ENCODE measurements at regions not wholly inside any gene's neighbourhood (a gene's known extent, or its start where the extent isn't known, plus 50 kb on each side); places are given as distances from the start of the nearest gene placed in this dataset.

GRCh38 chr14:105616802-105617192 lies 90.4 kb downstream of the TMEM121 start:
- no peak overlapping the region for H3K23ac ChIP-seq (ENCODE audit: insufficient read length)
- FAIRE-seq (no peak), DNase-seq (ENCODE audit: low read depth in 1 of 2, low spot score in 2 of 2) (no peak)
- no peak overlapping the region for H2BK120ac ChIP-seq (replicated peaks; ENCODE audit: low read depth, low read length)
- peaks cover 0 to 2% (median 0%) of the 10 kb centered on the region in 4 experiments; a peak in 1 of 7 replicates for H3K27me3 ChIP-seq (replicated peaks in 1 of 4; ENCODE audit: control insufficient read depth in 3 of 4, extremely low read depth in 1 of 4, insufficient read depth in 3 of 4, low read length in 3 of 4)
- peak overlapping the region in 1 of 4 experiments; percentile 0; a peak in 1 of 8 replicates for H3K4me3 ChIP-seq (ENCODE audit: extremely low read depth in 1 of 4, insufficient read depth in 2 of 4, low read depth in 3 of 4, low read length in 4 of 4)
- no peaks in the 10 kb centered on the region for H3K79me1 ChIP-seq (ENCODE audit: low read depth, low read length)
- no peak overlapping the region for H3K9ac ChIP-seq (replicated peaks in 1 of 4; ENCODE audit: extremely low read depth in 1 of 4, low read depth in 3 of 4, low read length in 3 of 4)
- no peak overlapping the region for H4K5ac ChIP-seq (ENCODE audit: insufficient read length, low read depth, low read length)
- ChIA-PET POLR2A (ENCODE audit: partially characterized antibody) (no interaction called here), CTCF (ENCODE audit: partially characterized antibody) (no interaction called here)
- H3K79me2 ChIP-seq (ENCODE audit: control insufficient read depth in 1 of 2, insufficient read depth in 2 of 2, low read length in 2 of 2): no peaks in the 10 kb centered on the region
- H3K36me3 ChIP-seq (ENCODE audit: control insufficient read depth in 2 of 4, insufficient read depth in 4 of 4, low read length in 3 of 4): no peaks in the 10 kb centered on the region; a peak in 1 of 8 replicates
- no peak overlapping the region for H3K4ac ChIP-seq (replicated peaks; ENCODE audit: insufficient read length, low read depth, low read length)
- H3K18ac ChIP-seq (ENCODE audit: extremely low read depth, low read length): no peak overlapping the region
- no peak overlapping the region for H2BK20ac ChIP-seq (ENCODE audit: low read length)
- H3K56ac ChIP-seq (replicated peaks; ENCODE audit: insufficient read length, low read depth, low read length): no peak overlapping the region
- no peak overlapping the region for H2BK15ac ChIP-seq (ENCODE audit: low read length)
- no peak overlapping the region for H3K4me2 ChIP-seq (ENCODE audit: insufficient read depth in 1 of 2, low read depth in 2 of 2, low read length in 2 of 2)
- 54% methylated on average over 8 of the region's 8 CpGs; no CpG with 5 or more reads in 1 of the 2 experiments for WGBS, 2 experiments (ENCODE audit: extremely low coverage in 1 of 2, insufficient coverage in 1 of 2, insufficient read length in 1 of 2, insufficient replicate concordance in 2 of 2, low coverage in 1 of 2, low lambda C conversion rate in 2 of 2, missing lambda C conversion rate in 1 of 2)
- H2AK5ac ChIP-seq (ENCODE audit: low read depth, low read length): no peak overlapping the region
- no peak overlapping the region for H3K14ac ChIP-seq (ENCODE audit: insufficient read length)
- H3K27ac ChIP-seq (ENCODE audit: low read depth, low read length): no peak overlapping the region
- no peak overlapping the region for H2AFZ ChIP-seq (ENCODE audit: low read length)
- peaks cover 4% of the 10 kb centered on the region; the same call in 1 of the 2 replicates for H3K23me2 ChIP-seq (ENCODE audit: low read depth, low read length)
- H3K9me3 ChIP-seq (ENCODE audit: insufficient read depth in 2 of 2, low read depth in 1 of 2, low read length in 1 of 2): peaks cover 29 to 59% of the 10 kb centered on the region in 2 experiments
- no peak overlapping the region for H2BK12ac ChIP-seq (ENCODE audit: low read depth, low read length)
- H4K8ac ChIP-seq (ENCODE audit: extremely low read depth, insufficient read depth, low read length): no peak overlapping the region
- no peaks in the 10 kb centered on the region for H4K20me1 ChIP-seq (replicated peaks in 1 of 2; ENCODE audit: control insufficient read depth in 1 of 2, insufficient read depth in 2 of 2, low read length in 2 of 2)
- H3K4me1 ChIP-seq (replicated peaks in 1 of 4; ENCODE audit: control insufficient read depth in 3 of 4, insufficient read depth in 4 of 4, low read length in 3 of 4): no peaks in the 10 kb centered on the region
- H2BK5ac ChIP-seq (ENCODE audit: low read depth, low read length): no peak overlapping the region
- H4K91ac ChIP-seq (replicated peaks; ENCODE audit: insufficient read length, low read length): no peak overlapping the region
- TF ChIP-seq KDM1A (IDR thresholded peaks at IDR 0.05; ENCODE audit: borderline replicate concordance, low read length) (no peak), RBBP5 (IDR thresholded peaks at IDR 0.05; ENCODE audit: borderline replicate concordance, low read depth, low read length) (no peak), POU5F1 (IDR thresholded peaks at IDR 0.05; ENCODE audit: low read depth, low read length) (no peak), RNF2 (IDR thresholded peaks at IDR 0.05; ENCODE audit: borderline replicate concordance, low read depth, low read length, missing control alignments, poor library complexity, severe bottlenecking) (no peak), KDM4A (IDR thresholded peaks at IDR 0.05; ENCODE audit: low read depth, low read length, severe bottlenecking) (no peak), SAP30 (IDR thresholded peaks at IDR 0.05; ENCODE audit: insufficient read depth, insufficient replicate concordance, low read length) (no peak), GTF2F1 (IDR thresholded peaks at IDR 0.05; ENCODE audit: borderline replicate concordance, low read depth, low read length) (no peak), TAF7 (optimal IDR thresholded peaks at IDR 0.05; ENCODE audit: borderline replicate concordance, low read depth, low read length) (no peak)

Measured in H1 (cell line).